Heart left ventricle (tissue), 13 donors: ENCODE measurements at regions not wholly inside any gene's neighbourhood (a gene's known extent, or its start where the extent isn't known, plus 50 kb on each side); places are given as distances from the start of the nearest gene placed in this dataset.

Experiments
- POLR2A ChIP-seq, 2 donors: fragments of 450-650 bp; IDR thresholded peaks; one replicate each; pipeline ENCODE4 v1.6.1; 2017; ENCODE audit warnings: antibody characterized with exemption in 2 of 2, mild to moderate bottlenecking in 2 of 2, moderate library complexity in 2 of 2
- TF ChIP-seq, protein P1 (sequence below), 12 donors: fragments of 200-600 bp; sonication (generic) in 4 of 12; IDR thresholded peaks; one replicate each; pipeline versions ENCODE4 v1.5.0 to v1.8.0; 2018 to 2022; ENCODE audit warnings: antibody characterized with exemption in 12 of 12, mild to moderate bottlenecking in 5 of 12
- donor health status: ischemic (EF 13 %, LVEDD 7.1; RV severe dilation, severe dysfunction).
- donor health status: DM: no; HTN: yes; CAD: no.
- donor health status: DM: no; HTN: no; CAD: no.
- donor health status: ischemic (EF 25% LVEDD 6.9; RV normal size, moderate dysfunction).
- donor health status: ischemic (EF 25% LVEDD 5.7; RV mildly dilated, moderate dysfunction).
- donor health status: ischemic (EF 35%, LVEDD 5.7; RV mildly dilated, moderate dysfunction).
- donor health status: nonischemic (EF 11% LVEDD 7.7; RV severe dilation, severe dysfunction).
- donor health status: DM: yes; HTN: yes; CAD: no.
- donor health status: PGD.
- donor health status: ischemic (EF 29% LVEDD 5.4; RV normal size, mild dysfunction).
- donor health status: nonischemic (EF 23%, LVEDD 6.1; RV moderate dilation, normal function).

DNA sequence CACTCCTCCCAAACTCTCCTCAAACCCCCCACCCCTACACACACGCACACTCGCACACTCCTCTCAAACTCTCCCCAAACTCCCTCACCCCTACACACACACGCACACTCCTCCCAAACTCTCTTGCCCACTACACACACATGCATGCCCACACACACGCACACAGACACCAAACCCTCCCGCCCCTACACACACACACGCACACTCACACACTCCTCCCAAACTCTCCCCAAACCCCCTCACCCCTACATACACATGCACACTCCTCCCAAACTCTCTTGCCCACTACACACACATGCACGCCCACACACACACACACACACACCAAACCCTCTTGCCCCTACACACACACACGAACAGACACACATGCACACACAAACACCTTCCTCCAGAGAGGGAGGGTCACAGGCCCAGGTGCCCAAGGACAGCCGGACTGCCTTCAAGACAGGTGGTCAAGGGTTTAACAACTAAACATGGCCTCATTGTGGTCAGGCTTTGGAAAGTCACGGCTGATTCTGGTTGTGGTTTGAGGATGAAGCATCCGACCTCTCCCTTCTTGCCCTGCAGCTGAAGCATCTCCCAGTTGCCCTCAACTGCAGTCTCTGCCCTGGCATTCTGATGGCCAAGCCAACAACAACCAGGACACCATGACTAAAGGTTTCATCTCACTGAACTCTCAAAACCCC lies 72.3 kb upstream of the SNTG2 start:
- TF ChIP-seq, protein P1, sequence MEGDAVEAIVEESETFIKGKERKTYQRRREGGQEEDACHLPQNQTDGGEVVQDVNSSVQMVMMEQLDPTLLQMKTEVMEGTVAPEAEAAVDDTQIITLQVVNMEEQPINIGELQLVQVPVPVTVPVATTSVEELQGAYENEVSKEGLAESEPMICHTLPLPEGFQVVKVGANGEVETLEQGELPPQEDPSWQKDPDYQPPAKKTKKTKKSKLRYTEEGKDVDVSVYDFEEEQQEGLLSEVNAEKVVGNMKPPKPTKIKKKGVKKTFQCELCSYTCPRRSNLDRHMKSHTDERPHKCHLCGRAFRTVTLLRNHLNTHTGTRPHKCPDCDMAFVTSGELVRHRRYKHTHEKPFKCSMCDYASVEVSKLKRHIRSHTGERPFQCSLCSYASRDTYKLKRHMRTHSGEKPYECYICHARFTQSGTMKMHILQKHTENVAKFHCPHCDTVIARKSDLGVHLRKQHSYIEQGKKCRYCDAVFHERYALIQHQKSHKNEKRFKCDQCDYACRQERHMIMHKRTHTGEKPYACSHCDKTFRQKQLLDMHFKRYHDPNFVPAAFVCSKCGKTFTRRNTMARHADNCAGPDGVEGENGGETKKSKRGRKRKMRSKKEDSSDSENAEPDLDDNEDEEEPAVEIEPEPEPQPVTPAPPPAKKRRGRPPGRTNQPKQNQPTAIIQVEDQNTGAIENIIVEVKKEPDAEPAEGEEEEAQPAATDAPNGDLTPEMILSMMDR (IDR thresholded peaks at IDR 0.05): no peak
- no peak for TF ChIP-seq POLR2A (IDR thresholded peaks at IDR 0.05)
